ENCODE measurements at regions not wholly inside any gene's neighbourhood (a gene's known extent, or its start where the extent isn't known, plus 50 kb on each side); places are given as distances from the start of the nearest gene placed in this dataset.

- Histone ChIP-seq H3K27me3 (ENCODE audit: insufficient read depth, poor library complexity, severe bottlenecking) (no peaks in the 10 kb centered on the region), H3K27ac (replicated peaks) (no peak overlapping the region), H3K4me3 (replicated peaks; ENCODE audit: insufficient read depth, low read length) (no peak overlapping the region)
- no peak for DNase-seq (ENCODE audit: low read depth in 1 of 2, low spot score in 1 of 2)
- no peak for TF ChIP-seq SPI1 (IDR thresholded peaks at IDR 0.05; ENCODE audit: borderline replicate concordance, low read depth)
- no peak for TF ChIP-seq GABPA (IDR thresholded peaks at IDR 0.05; ENCODE audit: low read depth)
- no peak for TF ChIP-seq REST (IDR thresholded peaks at IDR 0.05; ENCODE audit: insufficient replicate concordance, low read depth)
- no peak for TF ChIP-seq POLR2AphosphoS5 (IDR thresholded peaks at IDR 0.05; ENCODE audit: low read depth)
- TF ChIP-seq, protein P1, sequence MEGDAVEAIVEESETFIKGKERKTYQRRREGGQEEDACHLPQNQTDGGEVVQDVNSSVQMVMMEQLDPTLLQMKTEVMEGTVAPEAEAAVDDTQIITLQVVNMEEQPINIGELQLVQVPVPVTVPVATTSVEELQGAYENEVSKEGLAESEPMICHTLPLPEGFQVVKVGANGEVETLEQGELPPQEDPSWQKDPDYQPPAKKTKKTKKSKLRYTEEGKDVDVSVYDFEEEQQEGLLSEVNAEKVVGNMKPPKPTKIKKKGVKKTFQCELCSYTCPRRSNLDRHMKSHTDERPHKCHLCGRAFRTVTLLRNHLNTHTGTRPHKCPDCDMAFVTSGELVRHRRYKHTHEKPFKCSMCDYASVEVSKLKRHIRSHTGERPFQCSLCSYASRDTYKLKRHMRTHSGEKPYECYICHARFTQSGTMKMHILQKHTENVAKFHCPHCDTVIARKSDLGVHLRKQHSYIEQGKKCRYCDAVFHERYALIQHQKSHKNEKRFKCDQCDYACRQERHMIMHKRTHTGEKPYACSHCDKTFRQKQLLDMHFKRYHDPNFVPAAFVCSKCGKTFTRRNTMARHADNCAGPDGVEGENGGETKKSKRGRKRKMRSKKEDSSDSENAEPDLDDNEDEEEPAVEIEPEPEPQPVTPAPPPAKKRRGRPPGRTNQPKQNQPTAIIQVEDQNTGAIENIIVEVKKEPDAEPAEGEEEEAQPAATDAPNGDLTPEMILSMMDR (IDR thresholded peaks at IDR 0.05; ENCODE audit: insufficient read depth, low read length) = no peak
Observed at GRCh38 chrX:116031331-116031730, 139.2 kb upstream of the AGTR2 start.
